T-helper 17 cell (primary cell): ENCODE measurements at regions not wholly inside any gene's neighbourhood (a gene's known extent, or its start where the extent isn't known, plus 50 kb on each side); places are given as distances from the start of the nearest gene placed in this dataset.
A peak's percentile ranks its signal among the peaks of the same experiment; 100 is the strongest.
"Not testable (repeated sequence)": the region's sequence is repeated elsewhere in the genome, so short reads cannot be mapped to it uniquely, and the experiment has no call there.

Experiments used
- ATAC-seq: fragments of 150-1000 bp; cut with Tn5 transposase; 2 replicates; pipeline ENCODE4 v1.10.0; 2021; ENCODE audit warnings: mild to moderate bottlenecking, moderate library complexity
- DNase-seq, 3 donors: peaks; one replicate each; pipeline versions ENCODE4 v3.0.0 to v3.0.0-alpha.2; 2020 to 2021
- H3K9me3 ChIP-seq: one replicate; pipeline ENCODE4 v1.7.0; 2013; ENCODE audit warnings: low read length, mild to moderate bottlenecking; ENCODE audit not compliant: control insufficient read depth, poor library complexity, severe bottlenecking
- H3K27ac Mint-ChIP-seq: one replicate; pipeline ENCODE4 v1.8.0; 2022; ENCODE audit warnings: mild to moderate bottlenecking, moderate library complexity, mixed read lengths
- H3K27me3 Mint-ChIP-seq: one replicate; pipeline ENCODE4 v1.8.0; 2022; ENCODE audit warnings: mixed read lengths
- H3K36me3 Mint-ChIP-seq: one replicate; pipeline ENCODE4 v1.8.0; 2022; ENCODE audit warnings: low read depth, mixed read lengths
- H3K4me1 Mint-ChIP-seq: one replicate; pipeline ENCODE4 v1.8.0; 2022; ENCODE audit warnings: mild to moderate bottlenecking, mixed read lengths
- H3K4me3 Mint-ChIP-seq: one replicate; pipeline ENCODE4 v1.8.0; 2022; ENCODE audit warnings: mild to moderate bottlenecking, moderate library complexity, mixed read lengths

- not testable (repeated sequence) for H3K4me3 Mint-ChIP-seq, H3K4me1 Mint-ChIP-seq, H3K9me3 ChIP-seq, H3K27ac Mint-ChIP-seq, H3K36me3 Mint-ChIP-seq, DNase-seq, ATAC-seq
- peaks cover 12% of the 10 kb centered on the region for H3K27me3 Mint-ChIP-seq
Measured at GRCh38 chr7:25700141-25700540, 451.9 kb upstream of the NFE2L3 start.

DNA sequence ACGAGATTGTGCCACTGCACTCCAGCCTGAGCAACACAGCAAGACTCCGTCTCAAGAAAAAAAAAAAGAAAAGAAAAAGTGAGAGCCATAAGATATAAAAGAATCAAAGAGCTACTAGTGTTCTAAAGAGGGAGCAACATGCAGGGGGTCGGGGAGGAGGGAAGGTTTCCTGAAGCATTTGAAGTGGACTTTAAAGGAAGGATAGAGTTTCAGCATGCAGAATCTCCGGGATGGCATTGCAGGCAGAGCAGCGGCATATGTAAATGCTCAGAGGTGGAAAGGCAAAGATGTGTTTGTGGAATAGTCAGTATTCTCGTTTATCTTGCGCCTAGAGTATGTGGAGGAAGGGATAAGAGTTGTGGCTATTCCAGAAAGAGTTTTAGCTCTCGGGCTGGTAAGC is 447.6 kb upstream of the NFE2L3 start:
- peaks cover 6% of the 10 kb centered on the region for H3K27me3 Mint-ChIP-seq
- no peak for DNase-seq
- no peak overlapping the region for H3K4me3 Mint-ChIP-seq
- no peak for ATAC-seq
- H3K4me1 Mint-ChIP-seq: no peaks in the 10 kb centered on the region
- peaks cover 5% of the 10 kb centered on the region for H3K9me3 ChIP-seq
- H3K36me3 Mint-ChIP-seq: no peaks in the 10 kb centered on the region
- H3K27ac Mint-ChIP-seq: no peak overlapping the region

- H3K27ac Mint-ChIP-seq: no peak overlapping the region
Measured at GRCh38 chr7:25706764-25707163, 445.2 kb upstream of the NFE2L3 start.

DNA sequence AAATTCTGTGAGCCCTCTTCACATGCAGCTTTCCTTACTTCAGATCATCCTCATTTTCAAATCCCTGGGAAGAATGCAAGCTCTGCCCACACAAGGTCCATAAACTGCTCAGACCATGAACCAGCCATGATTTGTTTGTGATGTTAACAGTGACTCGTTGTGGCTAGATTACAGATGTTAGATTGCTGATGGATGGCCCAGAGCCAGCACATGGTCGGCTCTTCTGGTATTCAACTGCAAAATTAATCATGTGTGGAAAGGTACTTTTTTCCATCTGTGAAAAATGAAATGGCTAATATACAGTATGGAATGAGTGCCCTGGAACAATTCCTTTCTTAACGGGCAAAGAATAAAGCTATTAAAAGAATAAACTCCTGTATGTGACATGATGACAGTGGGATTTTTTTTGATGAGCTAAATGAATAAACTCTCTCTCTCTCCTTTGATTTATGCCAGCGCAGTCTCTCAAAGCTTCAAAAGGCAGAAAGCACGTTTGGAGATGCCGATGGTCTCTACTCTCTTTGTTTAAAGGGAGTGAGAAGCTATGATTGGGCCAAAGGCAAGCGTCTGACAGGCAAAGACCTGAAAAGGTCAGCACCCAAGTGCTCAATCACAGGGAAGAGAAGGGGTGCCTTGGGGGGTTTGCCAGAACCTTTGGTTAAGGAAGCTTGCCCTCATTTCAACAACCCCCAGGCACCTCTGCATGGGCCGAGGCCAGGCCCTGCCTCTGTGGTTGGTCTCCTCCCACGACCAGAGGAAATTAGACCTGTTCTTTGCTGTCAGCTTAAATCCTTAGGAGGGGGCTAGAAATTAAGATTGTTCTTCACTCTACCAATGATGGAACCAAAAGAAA is 444.0 kb upstream of the NFE2L3 start:
- Mint-ChIP-seq H3K27me3 (peaks cover 20% of the 10 kb centered on the region), H3K36me3 (no peaks in the 10 kb centered on the region), H3K4me3 (no peak overlapping the region), H3K27ac (no peak overlapping the region), H3K4me1 (peaks cover 2% of the 10 kb centered on the region)
- ATAC-seq: no peak
- no peak for DNase-seq
- H3K9me3 ChIP-seq: peaks cover 5% of the 10 kb centered on the region

More at GRCh38 chr7:25706764-25707163, 445.2 kb upstream of the NFE2L3 start:
- ATAC-seq (no peak), DNase-seq (no peak)
- peaks cover 5% of the 10 kb centered on the region for H3K9me3 ChIP-seq
- Mint-ChIP-seq H3K36me3 (no peaks in the 10 kb centered on the region), H3K4me1 (no peaks in the 10 kb centered on the region), H3K27me3 (peaks cover 20% of the 10 kb centered on the region), H3K4me3 (no peak overlapping the region)

- Mint-ChIP-seq H3K27ac (no peak overlapping the region), H3K27me3 (peaks cover 40% of the 10 kb centered on the region), H3K4me1 (peaks cover 2% of the 10 kb centered on the region), H3K36me3 (no peaks in the 10 kb centered on the region), H3K4me3 (no peak overlapping the region)
- DNase-seq (no peak), ATAC-seq (no peak)
- peaks cover 5% of the 10 kb centered on the region for H3K9me3 ChIP-seq
Measured at GRCh38 chr7:25710959-25711358, 441.0 kb upstream of the NFE2L3 start.

DNA sequence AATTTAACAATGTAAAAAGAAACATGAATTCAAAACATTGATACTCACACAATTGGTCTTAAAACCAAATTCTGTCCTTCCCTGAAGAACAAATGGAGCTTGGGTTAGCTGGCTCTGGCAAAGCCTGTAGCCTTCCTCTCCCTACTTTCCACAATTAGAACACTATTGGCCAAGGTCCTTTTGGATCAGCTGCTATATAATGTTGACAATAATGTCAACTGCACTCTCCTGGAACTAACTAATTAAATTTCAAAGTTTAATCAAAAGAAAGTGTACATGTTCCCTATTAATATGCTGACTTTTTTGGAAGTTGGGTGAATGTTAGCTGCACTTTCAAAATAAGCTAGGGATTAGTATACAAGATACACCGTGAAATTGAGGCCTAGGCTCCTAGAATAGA is 440.1 kb upstream of the NFE2L3 start:
- H3K9me3 ChIP-seq: peaks cover 5% of the 10 kb centered on the region
- DNase-seq (no peak), ATAC-seq (no peak)
- peaks cover 2% of the 10 kb centered on the region for H3K4me1 Mint-ChIP-seq
- H3K27ac Mint-ChIP-seq: no peak overlapping the region
- no peaks in the 10 kb centered on the region for H3K36me3 Mint-ChIP-seq
- peaks cover 40% of the 10 kb centered on the region for H3K27me3 Mint-ChIP-seq
- H3K4me3 Mint-ChIP-seq: no peak overlapping the region

- Mint-ChIP-seq H3K27me3 (peaks cover 40% of the 10 kb centered on the region), H3K4me1 (peaks cover 2% of the 10 kb centered on the region), H3K4me3 (no peak overlapping the region), H3K36me3 (no peaks in the 10 kb centered on the region), H3K27ac (no peak overlapping the region)
- DNase-seq (no peak), ATAC-seq (no peak)
- peaks cover 5% of the 10 kb centered on the region for H3K9me3 ChIP-seq
Measured at GRCh38 chr7:25712500-25712899, 439.5 kb upstream of the NFE2L3 start.

DNA sequence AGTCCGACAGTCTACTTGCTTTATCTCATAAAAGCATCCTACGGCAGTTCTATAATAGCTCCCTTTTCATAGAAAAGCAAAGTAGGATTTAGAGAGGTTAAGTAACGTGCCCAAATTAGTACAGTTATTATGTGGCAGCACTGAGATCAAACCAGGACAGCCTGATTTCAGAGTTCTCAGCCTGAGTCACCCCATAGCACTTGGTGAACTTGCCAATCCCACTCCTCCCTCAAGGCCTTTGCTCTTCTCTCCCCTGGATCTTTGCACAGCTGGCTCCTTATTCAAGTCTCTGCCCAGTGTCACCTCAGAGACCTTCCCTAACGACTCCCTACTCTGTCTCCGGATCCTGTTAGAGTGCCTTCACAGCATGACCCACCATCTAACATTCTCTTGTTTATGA is 438.0 kb upstream of the NFE2L3 start:
- no peak overlapping the region for H3K4me3 Mint-ChIP-seq
- no peak for ATAC-seq
- no peak for DNase-seq
- H3K27me3 Mint-ChIP-seq: peaks cover 44% of the 10 kb centered on the region
- H3K4me1 Mint-ChIP-seq: peaks cover 2% of the 10 kb centered on the region
- no peaks in the 10 kb centered on the region for H3K9me3 ChIP-seq
- H3K36me3 Mint-ChIP-seq: no peaks in the 10 kb centered on the region
- H3K27ac Mint-ChIP-seq: no peak overlapping the region

DNA sequence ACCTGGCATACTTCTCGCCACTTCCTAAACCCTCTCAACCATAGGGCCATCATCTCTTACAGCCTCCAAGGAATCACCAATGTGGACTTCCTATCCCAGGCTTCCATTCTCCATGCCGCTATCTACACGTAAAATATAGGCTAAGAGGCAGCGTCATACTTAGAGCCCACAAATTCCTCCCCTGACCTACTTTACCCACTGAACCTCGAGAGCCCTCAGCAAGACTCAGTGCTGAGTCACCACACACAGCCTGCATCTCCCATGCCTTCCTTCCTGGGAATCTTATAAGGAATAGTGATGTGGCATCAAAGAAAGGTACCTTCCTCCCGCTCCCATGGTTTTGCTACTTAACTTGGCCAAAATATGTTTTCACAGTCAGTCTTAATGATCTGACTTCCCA is 435.6 kb upstream of the NFE2L3 start:
- Mint-ChIP-seq H3K27me3 (peaks cover 31% of the 10 kb centered on the region), H3K27ac (no peak overlapping the region), H3K4me1 (peaks cover 2% of the 10 kb centered on the region), H3K36me3 (no peaks in the 10 kb centered on the region), H3K4me3 (no peak overlapping the region)
- DNase-seq (no peak), ATAC-seq (no peak)
- H3K9me3 ChIP-seq: no peaks in the 10 kb centered on the region

DNA sequence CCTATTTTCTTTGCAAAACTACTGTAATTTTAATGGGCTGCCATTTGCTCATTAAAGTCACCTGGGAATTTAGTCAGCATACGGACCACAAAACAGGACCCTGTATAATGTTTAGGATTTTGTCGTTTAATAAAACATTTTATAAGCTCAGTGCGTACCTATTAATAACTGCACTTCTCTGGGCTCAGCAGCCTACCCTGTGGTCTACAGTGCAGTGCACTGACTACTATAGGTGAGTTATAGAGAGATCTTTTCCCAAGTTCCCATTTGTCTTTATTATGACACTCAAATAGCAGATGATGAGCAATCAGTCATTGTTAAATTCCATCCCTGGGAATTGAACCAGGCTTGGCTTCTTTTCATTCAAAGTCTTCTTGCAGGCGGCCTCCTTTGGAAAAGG is 433.4 kb upstream of the NFE2L3 start:
- no peak for DNase-seq
- H3K36me3 Mint-ChIP-seq: no peaks in the 10 kb centered on the region
- H3K27ac Mint-ChIP-seq: no peak overlapping the region
- H3K27me3 Mint-ChIP-seq: peaks cover 30% of the 10 kb centered on the region
- H3K9me3 ChIP-seq: no peaks in the 10 kb centered on the region
- ATAC-seq: no peak
- no peaks in the 10 kb centered on the region for H3K4me1 Mint-ChIP-seq
- H3K4me3 Mint-ChIP-seq: no peak overlapping the region

DNA sequence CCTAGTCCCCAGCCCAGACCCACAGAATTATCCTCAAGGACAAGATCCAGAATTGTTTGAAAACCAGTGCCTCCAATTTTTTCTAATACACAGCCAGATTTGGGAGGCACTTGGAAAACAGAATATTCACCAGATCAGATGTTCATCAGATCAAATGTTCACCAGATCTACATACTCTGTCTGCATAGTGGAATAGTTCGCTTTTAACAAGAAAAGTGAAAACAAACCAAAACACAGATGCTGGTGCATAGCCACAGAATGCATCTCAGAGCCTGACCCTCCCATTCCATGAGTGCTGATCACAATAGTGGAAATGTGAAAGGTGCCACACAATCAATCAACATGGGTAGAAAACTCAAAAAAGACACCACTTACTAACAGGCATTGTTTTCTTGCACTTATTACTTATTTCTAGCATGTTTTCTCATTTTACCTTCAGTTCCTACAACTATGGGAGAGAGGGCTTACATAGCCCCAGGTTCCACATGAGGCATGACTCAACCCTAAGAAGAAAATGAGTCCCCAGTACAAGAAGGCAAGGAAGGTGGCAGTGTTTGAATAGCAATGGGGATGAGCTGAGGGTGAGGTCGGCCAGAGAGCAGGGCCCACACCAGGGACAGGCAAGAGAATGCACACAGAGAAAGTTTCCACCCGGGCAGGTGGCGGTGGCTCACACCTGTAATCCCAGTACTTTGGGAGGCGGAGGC is 432.7 kb upstream of the NFE2L3 start:
- ATAC-seq (no peak), DNase-seq (no peak)
- H3K9me3 ChIP-seq: no peaks in the 10 kb centered on the region
- H3K36me3 Mint-ChIP-seq: no peaks in the 10 kb centered on the region
- H3K4me3 Mint-ChIP-seq: no peak overlapping the region
- H3K27ac Mint-ChIP-seq: no peak overlapping the region
- H3K27me3 Mint-ChIP-seq: peaks cover 24% of the 10 kb centered on the region
- no peaks in the 10 kb centered on the region for H3K4me1 Mint-ChIP-seq

GRCh38 chr7:25720427-25720826 is 431.6 kb upstream of the NFE2L3 start:
- H3K4me3 Mint-ChIP-seq: peak overlapping the region; percentile 31

GRCh38 chr7:25722856-25723255 is 429.1 kb upstream of the NFE2L3 start:
- Mint-ChIP-seq H3K36me3 (no peaks in the 10 kb centered on the region), H3K4me1 (no peaks in the 10 kb centered on the region), H3K27me3 (peaks cover 23% of the 10 kb centered on the region), H3K4me3 (no peak overlapping the region), H3K27ac (no peak overlapping the region)
- H3K9me3 ChIP-seq: no peaks in the 10 kb centered on the region
- no peak for ATAC-seq
- DNase-seq: no peak

More at GRCh38 chr7:25720427-25720826, 431.6 kb upstream of the NFE2L3 start:
- H3K36me3 Mint-ChIP-seq: no peaks in the 10 kb centered on the region
- no peaks in the 10 kb centered on the region for H3K9me3 ChIP-seq
- H3K4me1 Mint-ChIP-seq: no peaks in the 10 kb centered on the region
- no peak overlapping the region for H3K27ac Mint-ChIP-seq
- DNase-seq (no peak), ATAC-seq (no peak)
- H3K27me3 Mint-ChIP-seq: peaks cover 21% of the 10 kb centered on the region
